ENCODE measurements at regions not wholly inside any gene's neighbourhood (a gene's known extent, or its start where the extent isn't known, plus 50 kb on each side); places are given as distances from the start of the nearest gene placed in this dataset.

GRCh38 chr1:2861988-2862813, 60.7 kb upstream of the TTC34 start:
- H3K9me3 ChIP-seq (ENCODE audit: low read length) = no peaks in the 10 kb centered on the region
- no peak overlapping the region for H3K4me2 ChIP-seq (ENCODE audit: low read length)
- no peaks in the 10 kb centered on the region for H3K27me3 ChIP-seq (ENCODE audit: insufficient read depth, low read length)

DNA sequence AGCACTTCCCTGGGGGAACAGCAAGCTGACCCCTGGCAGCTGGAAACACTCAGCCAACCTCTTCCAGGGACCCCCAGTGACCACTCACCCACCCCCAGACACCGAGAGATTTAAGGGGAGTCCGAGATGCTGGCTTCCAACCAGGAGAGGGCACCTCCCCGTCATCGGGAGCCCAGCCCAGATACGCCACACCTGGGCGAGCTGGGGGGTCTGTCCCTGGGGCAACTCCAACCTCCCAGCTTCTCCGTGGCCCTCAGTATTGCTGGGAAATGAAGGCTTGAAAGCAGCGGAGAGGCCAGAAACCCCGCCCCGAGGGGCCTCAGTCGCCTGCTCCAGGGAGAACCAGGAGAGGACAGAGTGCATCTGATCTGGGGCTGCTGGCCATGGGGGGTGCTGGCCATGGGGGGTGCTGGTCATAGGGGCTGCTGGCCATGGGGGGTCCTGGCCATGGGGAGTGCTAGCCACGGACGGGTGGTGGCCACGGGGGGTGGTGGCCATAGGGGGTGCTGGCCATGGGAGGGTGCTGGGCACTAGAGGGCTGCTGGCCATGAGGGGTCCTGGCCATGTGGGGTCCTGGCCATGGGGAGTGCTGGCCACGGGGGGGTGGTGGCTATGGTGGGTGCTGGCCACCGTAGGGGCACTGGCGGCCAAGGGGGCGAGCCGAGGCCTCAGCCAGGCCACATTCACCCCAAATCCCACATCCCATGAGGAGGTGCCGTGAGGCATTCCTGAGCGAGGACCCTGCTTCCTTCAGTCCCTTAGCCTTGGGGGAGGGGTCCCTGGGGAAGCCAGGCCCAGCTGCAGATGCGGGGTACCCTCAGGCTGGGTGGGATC, 61.5 kb upstream of the TTC34 start:
- H3K9me2 ChIP-seq (ENCODE audit: low read depth, low read length) = no peaks in the 10 kb centered on the region
- H4K20me1 ChIP-seq (ENCODE audit: insufficient read depth, low read length) = no peaks in the 10 kb centered on the region
- no peaks in the 10 kb centered on the region for H3K36me3 ChIP-seq (ENCODE audit: insufficient read depth, low read length)
- H3K4me3 ChIP-seq (ENCODE audit: low read depth, low read length, poor library complexity, severe bottlenecking) = no peak overlapping the region
- H3K9me3 ChIP-seq (ENCODE audit: low read length) = no peaks in the 10 kb centered on the region
- no peak overlapping the region for H3K9ac ChIP-seq (ENCODE audit: low read length)
- no peaks in the 10 kb centered on the region for H3K79me2 ChIP-seq (ENCODE audit: insufficient read depth, low read length)
- H3K27ac ChIP-seq (ENCODE audit: low read depth, low read length, poor library complexity, severe bottlenecking) = no peak overlapping the region
- H3K4me1 ChIP-seq (ENCODE audit: insufficient read depth, low read length, severe bottlenecking) = no peaks in the 10 kb centered on the region
- H3F3A ChIP-seq (ENCODE audit: insufficient read depth, low read length) = no peaks in the 10 kb centered on the region
- no peak overlapping the region for H3K4me2 ChIP-seq (ENCODE audit: low read length)
- H2AFZ ChIP-seq (ENCODE audit: low read length) = no peak overlapping the region
- no peaks in the 10 kb centered on the region for H3K27me3 ChIP-seq (ENCODE audit: insufficient read depth, low read length)
- TF ChIP-seq, protein P1, sequence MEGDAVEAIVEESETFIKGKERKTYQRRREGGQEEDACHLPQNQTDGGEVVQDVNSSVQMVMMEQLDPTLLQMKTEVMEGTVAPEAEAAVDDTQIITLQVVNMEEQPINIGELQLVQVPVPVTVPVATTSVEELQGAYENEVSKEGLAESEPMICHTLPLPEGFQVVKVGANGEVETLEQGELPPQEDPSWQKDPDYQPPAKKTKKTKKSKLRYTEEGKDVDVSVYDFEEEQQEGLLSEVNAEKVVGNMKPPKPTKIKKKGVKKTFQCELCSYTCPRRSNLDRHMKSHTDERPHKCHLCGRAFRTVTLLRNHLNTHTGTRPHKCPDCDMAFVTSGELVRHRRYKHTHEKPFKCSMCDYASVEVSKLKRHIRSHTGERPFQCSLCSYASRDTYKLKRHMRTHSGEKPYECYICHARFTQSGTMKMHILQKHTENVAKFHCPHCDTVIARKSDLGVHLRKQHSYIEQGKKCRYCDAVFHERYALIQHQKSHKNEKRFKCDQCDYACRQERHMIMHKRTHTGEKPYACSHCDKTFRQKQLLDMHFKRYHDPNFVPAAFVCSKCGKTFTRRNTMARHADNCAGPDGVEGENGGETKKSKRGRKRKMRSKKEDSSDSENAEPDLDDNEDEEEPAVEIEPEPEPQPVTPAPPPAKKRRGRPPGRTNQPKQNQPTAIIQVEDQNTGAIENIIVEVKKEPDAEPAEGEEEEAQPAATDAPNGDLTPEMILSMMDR (IDR thresholded peaks at IDR 0.05; ENCODE audit: low read length) = no peak
- no peak for TF ChIP-seq EZH2 (IDR thresholded peaks at IDR 0.05; ENCODE audit: borderline replicate concordance, low read length)

More at GRCh38 chr1:2861988-2862813, 60.7 kb upstream of the TTC34 start:
- Histone ChIP-seq H3K79me2 (ENCODE audit: insufficient read depth, low read length) (no peaks in the 10 kb centered on the region), H3K4me3 (ENCODE audit: low read depth, low read length, poor library complexity, severe bottlenecking) (no peak overlapping the region), H3K9ac (ENCODE audit: low read length) (no peak overlapping the region), H3K36me3 (ENCODE audit: insufficient read depth, low read length) (no peaks in the 10 kb centered on the region), H3K9me2 (ENCODE audit: low read depth, low read length) (no peaks in the 10 kb centered on the region), H4K20me1 (ENCODE audit: insufficient read depth, low read length) (no peaks in the 10 kb centered on the region), H3F3A (ENCODE audit: insufficient read depth, low read length) (no peaks in the 10 kb centered on the region), H3K4me1 (ENCODE audit: insufficient read depth, low read length, severe bottlenecking) (no peaks in the 10 kb centered on the region), H3K27ac (ENCODE audit: low read depth, low read length, poor library complexity, severe bottlenecking) (no peak overlapping the region), H2AFZ (ENCODE audit: low read length) (no peak overlapping the region)
- TF ChIP-seq, protein P1 (IDR thresholded peaks at IDR 0.05; ENCODE audit: low read length) = no peak
- TF ChIP-seq EZH2 (IDR thresholded peaks at IDR 0.05; ENCODE audit: borderline replicate concordance, low read length) = no peak

- no peaks in the 10 kb centered on the region for H3K27me3 ChIP-seq (ENCODE audit: insufficient read depth, low read length)
- no peak overlapping the region for H3K4me3 ChIP-seq (ENCODE audit: low read depth, low read length, poor library complexity, severe bottlenecking)
Observed at GRCh38 chr1:2863648-2863963, 62.1 kb upstream of the TTC34 start.

More at GRCh38 chr1:2863648-2863963, 62.1 kb upstream of the TTC34 start:
- Histone ChIP-seq H3K4me2 (ENCODE audit: low read length) (no peak overlapping the region), H4K20me1 (ENCODE audit: insufficient read depth, low read length) (no peaks in the 10 kb centered on the region), H3K36me3 (ENCODE audit: insufficient read depth, low read length) (no peaks in the 10 kb centered on the region), H3K79me2 (ENCODE audit: insufficient read depth, low read length) (no peaks in the 10 kb centered on the region), H3K4me1 (ENCODE audit: insufficient read depth, low read length, severe bottlenecking) (no peaks in the 10 kb centered on the region), H3K9me3 (ENCODE audit: low read length) (no peaks in the 10 kb centered on the region), H3K27ac (ENCODE audit: low read depth, low read length, poor library complexity, severe bottlenecking) (no peak overlapping the region), H3F3A (ENCODE audit: insufficient read depth, low read length) (no peaks in the 10 kb centered on the region), H3K9ac (ENCODE audit: low read length) (no peak overlapping the region), H2AFZ (ENCODE audit: low read length) (no peak overlapping the region), H3K9me2 (ENCODE audit: low read depth, low read length) (no peaks in the 10 kb centered on the region)
- TF ChIP-seq EZH2 (IDR thresholded peaks at IDR 0.05; ENCODE audit: borderline replicate concordance, low read length) = no peak
- TF ChIP-seq, protein P1 (IDR thresholded peaks at IDR 0.05; ENCODE audit: low read length) = no peak

Data from OCI-LY1 (cell line).